Esophagus squamous epithelium (tissue), 4 donors: ENCODE measurements at regions not wholly inside any gene's neighbourhood (a gene's known extent, or its start where the extent isn't known, plus 50 kb on each side); places are given as distances from the start of the nearest gene placed in this dataset.

Experiments
- CTCF ChIP-seq, 6 experiments: fragments of 450-650 bp in 4 of 6; fragments of 200-600 bp in 2 of 6; sonication (generic) in 2 of 6; IDR thresholded peaks; one replicate each; pipeline ENCODE4 v1.5.1; 2016 to 2019; ENCODE audit warnings: antibody characterized with exemption in 6 of 6, mild to moderate bottlenecking in 4 of 6, moderate library complexity in 4 of 6
- POLR2A ChIP-seq, 4 donors: fragments of 450-650 bp; IDR thresholded peaks; one replicate each; pipeline ENCODE4 v1.6.1; 2017; ENCODE audit warnings: antibody characterized with exemption in 4 of 4, mild to moderate bottlenecking in 4 of 4, moderate library complexity in 3 of 4

GRCh38 chr3:72238010-72238691 lies 453.2 kb upstream of the PROK2 start:
- no peak for TF ChIP-seq POLR2A (IDR thresholded peaks at IDR 0.05)
- TF ChIP-seq CTCF (IDR thresholded peaks at IDR 0.05): no peak
